H9 (cell line): ENCODE measurements at regions not wholly inside any gene's neighbourhood (a gene's known extent, or its start where the extent isn't known, plus 50 kb on each side); places are given as distances from the start of the nearest gene placed in this dataset.

Experiments
- DNase-seq: peaks from one replicate; pipeline ENCODE4 v3.0.0-alpha.2; 2017
- H2AFZ ChIP-seq: one replicate; pipeline ENCODE4 v1.6.1; 2013; ENCODE audit warnings: mild to moderate bottlenecking, low read length, control low read depth, moderate library complexity
- H2AK5ac ChIP-seq: 2 replicates; pipeline ENCODE4 v1.6.1; 2013; ENCODE audit warnings: low read length, control low read depth, mixed read lengths; ENCODE audit not compliant: insufficient read length
- H2BK120ac ChIP-seq: one replicate; pipeline ENCODE4 v1.6.1; 2013; ENCODE audit warnings: low read depth, mild to moderate bottlenecking, low read length, control low read depth, inconsistent platforms; ENCODE audit not compliant: poor library complexity, severe bottlenecking
- H2BK12ac ChIP-seq: 2 replicates; pipeline ENCODE4 v1.6.1; 2013; ENCODE audit warnings: low read length, control low read depth, mixed read lengths, low read depth; ENCODE audit not compliant: insufficient read length
- H2BK15ac ChIP-seq: 2 replicates; pipeline ENCODE4 v1.6.1; 2013; ENCODE audit warnings: low read depth, low read length, control low read depth
- H2BK20ac ChIP-seq: one replicate; pipeline ENCODE4 v1.6.1; 2013; ENCODE audit warnings: low read depth, mild to moderate bottlenecking, low read length, control low read depth, inconsistent platforms; ENCODE audit not compliant: poor library complexity, severe bottlenecking
- H2BK5ac ChIP-seq: 2 replicates; pipeline ENCODE4 v1.6.1; 2013; ENCODE audit warnings: low read length, control low read depth, mixed read lengths; ENCODE audit not compliant: insufficient read length
- H3K14ac ChIP-seq: 2 replicates; pipeline ENCODE4 v1.6.1; 2013; ENCODE audit warnings: low read length, control low read depth; ENCODE audit not compliant: insufficient read depth
- H3K18ac ChIP-seq: 2 replicates; pipeline ENCODE4 v1.6.1; 2013; ENCODE audit warnings: low read depth, mild to moderate bottlenecking, mixed read lengths, low read length, control low read depth; ENCODE audit not compliant: insufficient read length
- H3K23ac ChIP-seq: 2 replicates; pipeline ENCODE4 v1.6.1; 2013; ENCODE audit warnings: low read length, control low read depth, mixed read lengths, low read depth; ENCODE audit not compliant: insufficient read length
- H3K23me2 ChIP-seq: 2 replicates; pipeline ENCODE4 v1.6.1; 2013; ENCODE audit warnings: low read depth, mild to moderate bottlenecking, mixed read lengths, low read length, control low read depth; ENCODE audit not compliant: insufficient read length, poor library complexity, severe bottlenecking
- H3K27ac ChIP-seq: 2 replicates; pipeline ENCODE4 v1.5.1; 2013; ENCODE audit warnings: low read length, control low read depth, mixed read lengths, low read depth; ENCODE audit not compliant: insufficient read length
- H3K27me3 ChIP-seq: 2 replicates; pipeline ENCODE4 v1.6.1; 2013; ENCODE audit warnings: low read length, control low read depth, inconsistent platforms; ENCODE audit not compliant: insufficient read depth
- H3K4ac ChIP-seq: 2 replicates; pipeline ENCODE4 v1.6.1; 2013; ENCODE audit warnings: low read depth, mild to moderate bottlenecking, control low read depth, inconsistent platforms, low read length, moderate library complexity
- H3K4me1 ChIP-seq: 2 replicates; pipeline ENCODE4 v1.6.1; 2013; ENCODE audit warnings: low read length, control low read depth, inconsistent platforms; ENCODE audit not compliant: insufficient read depth
- H3K4me2 ChIP-seq: 2 replicates; pipeline ENCODE4 v1.6.1; 2013; ENCODE audit warnings: low read length, control low read depth, mixed read lengths; ENCODE audit not compliant: insufficient read length, insufficient read depth
- H3K56ac ChIP-seq: 2 replicates; pipeline ENCODE4 v1.6.1; 2013; ENCODE audit warnings: low read depth, mild to moderate bottlenecking, mixed read lengths, low read length, control low read depth; ENCODE audit not compliant: insufficient read length
- H3K79me1 ChIP-seq: 2 replicates; pipeline ENCODE4 v1.6.1; 2013; ENCODE audit warnings: low read depth, mild to moderate bottlenecking, moderate library complexity, low read length, control low read depth, inconsistent platforms; ENCODE audit not compliant: insufficient read depth, poor library complexity, severe bottlenecking
- H3K79me2 ChIP-seq: 2 replicates; pipeline ENCODE4 v1.6.1; 2013; ENCODE audit warnings: low read length, control low read depth, inconsistent platforms; ENCODE audit not compliant: insufficient read depth
- H3K9ac ChIP-seq: 2 replicates; pipeline ENCODE4 v1.6.1; 2013; ENCODE audit warnings: low read length, control low read depth, mixed read lengths; ENCODE audit not compliant: insufficient read length; ENCODE audit errors: extremely low read depth
- H3K9me3 ChIP-seq: one replicate; pipeline ENCODE4 v1.6.1; 2013; ENCODE audit warnings: low read depth, low read length, inconsistent platforms; ENCODE audit not compliant: control insufficient read depth
- H3T11ph ChIP-seq: one replicate; pipeline ENCODE4 v1.6.1; 2013; ENCODE audit warnings: mild to moderate bottlenecking, low read length, control low read depth, inconsistent platforms
- H4K20me1 ChIP-seq: one replicate; pipeline ENCODE4 v1.6.1; 2013; ENCODE audit not compliant: control insufficient read depth, insufficient read length, insufficient read depth
- H4K5ac ChIP-seq: 2 replicates; pipeline ENCODE4 v1.6.1; 2013; ENCODE audit warnings: low read depth, mild to moderate bottlenecking, mixed read lengths, low read length, control low read depth; ENCODE audit not compliant: insufficient read length
- H4K8ac ChIP-seq: replicated peaks from 2 replicates; pipeline ENCODE4 v1.6.1; 2013; ENCODE audit warnings: low read length, control low read depth, mixed read lengths, low read depth; ENCODE audit not compliant: insufficient read length
- H4K91ac ChIP-seq: 2 replicates; pipeline ENCODE4 v1.6.1; 2013; ENCODE audit warnings: low read depth, mild to moderate bottlenecking, moderate library complexity, mixed read lengths, low read length, control low read depth; ENCODE audit not compliant: insufficient read length
- H3K27ac Mint-ChIP-seq, 3 experiments: 2 replicates in 2 of 3; 3 replicates in 1 of 3; pipeline ENCODE4 v1.8.0; 2020 to 2021; ENCODE audit warnings: mixed read lengths in 3 of 3, mild to moderate bottlenecking in 1 of 3, moderate library complexity in 1 of 3
- H3K27me3 Mint-ChIP-seq: 2 replicates; pipeline ENCODE4 v1.8.0; 2021; ENCODE audit warnings: low read depth, mild to moderate bottlenecking, moderate library complexity, mixed read lengths
- H3K36me3 Mint-ChIP-seq, 3 experiments: 2 replicates in 2 of 3; 3 replicates in 1 of 3; pipeline ENCODE4 v1.8.0; 2020 to 2021; ENCODE audit warnings: low read depth in 3 of 3, mixed read lengths in 3 of 3; ENCODE audit not compliant: insufficient read depth in 1 of 3
- H3K4me1 Mint-ChIP-seq, 2 experiments: 2 replicates each; pipeline ENCODE4 v1.8.0; 2020; ENCODE audit warnings: mixed read lengths in 2 of 2
- H3K4me3 Mint-ChIP-seq, 2 experiments: 2 replicates in 1 of 2; 3 replicates in 1 of 2; pipeline ENCODE4 v1.8.0; 2020 to 2021; ENCODE audit warnings: mild to moderate bottlenecking in 2 of 2, mixed read lengths in 2 of 2, moderate library complexity in 1 of 2
- H3K9me3 Mint-ChIP-seq, 2 experiments: 2 replicates in 1 of 2; 3 replicates in 1 of 2; pipeline ENCODE4 v1.8.0; 2020; ENCODE audit warnings: mild to moderate bottlenecking in 2 of 2, mixed read lengths in 2 of 2, moderate library complexity in 1 of 2
- CTCF ChIP-seq: fragments of 200-600 bp; sonication (generic); conservative IDR thresholded peaks from 3 replicates; pipeline ENCODE4 v1.8.0; 2021; ENCODE audit warnings: antibody characterized with exemption, mild to moderate bottlenecking
- WGBS: extraction: QIAGEN DNeasy Blood & Tissue Kit; methylation state at CpG from one replicate; pipeline ENCODE4 v1.1.7; 2013; ENCODE audit warnings: missing lambda C conversion rate, low lambda C conversion rate, mixed read lengths; ENCODE audit not compliant: insufficient read length; ENCODE audit errors: extremely low coverage; 5-methylcytosine and 5-hydroxymethylcytosine counted together

DNA sequence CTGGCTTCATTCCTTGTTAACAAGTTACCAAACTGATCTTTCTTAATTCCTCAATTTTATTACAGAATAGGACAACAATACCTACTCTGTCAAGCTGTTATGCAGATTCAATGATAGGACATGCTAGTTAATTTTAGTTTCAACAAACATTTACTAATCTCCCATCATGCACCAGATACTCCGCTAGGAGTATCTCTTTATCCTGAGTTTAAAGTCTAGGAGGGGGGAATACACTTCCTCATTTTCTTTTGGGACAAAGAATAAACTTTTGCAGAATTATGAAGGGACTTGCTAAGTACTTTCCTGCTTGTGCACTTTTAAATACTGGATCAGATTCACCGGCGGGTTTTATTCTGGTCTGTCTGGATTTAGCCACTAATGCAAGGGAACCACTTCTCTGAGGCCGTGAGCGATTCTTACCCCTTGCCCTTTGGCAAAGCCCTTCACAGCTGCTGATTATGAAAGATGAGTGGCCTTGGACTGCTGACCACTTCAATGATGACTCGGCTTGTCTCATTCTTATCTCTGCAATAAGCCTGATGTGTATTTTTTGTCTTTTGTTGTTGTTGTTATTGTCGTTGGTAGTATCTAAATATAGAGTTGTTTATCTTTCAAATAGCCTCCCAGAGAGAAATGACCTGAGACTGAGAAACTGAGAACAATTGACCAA is 73.9 kb downstream of the RMI1 start:
- Histone ChIP-seq H4K8ac (no peak overlapping the region), H3K79me1 (no peaks in the 10 kb centered on the region), H3K56ac (no peak overlapping the region), H3K27ac (no peak overlapping the region), H2AFZ (no peak overlapping the region), H3K9ac (no peak overlapping the region), H4K5ac (no peak overlapping the region), H2BK20ac (no peak overlapping the region), H3K14ac (no peak overlapping the region), H3K4me2 (no peak overlapping the region), H3K4ac (no peak overlapping the region), H3K79me2 (no peaks in the 10 kb centered on the region), H3K23ac (no peak overlapping the region), H3T11ph (no peak overlapping the region), H3K27me3 (no peaks in the 10 kb centered on the region), H2BK12ac (no peak overlapping the region), H4K20me1 (no peaks in the 10 kb centered on the region), H2AK5ac (no peak overlapping the region), H2BK120ac (no peak overlapping the region), H2BK15ac (no peak overlapping the region), H2BK5ac (peak overlapping the region; percentile 60), H3K9me3 (no peaks in the 10 kb centered on the region), H3K18ac (no peak overlapping the region), H4K91ac (no peak overlapping the region), H3K4me1 (no peaks in the 10 kb centered on the region; the same call in 1 of the 2 replicates), H3K23me2 (no peaks in the 10 kb centered on the region)
- WGBS: no CpG with 5 or more reads among the region's 7 CpGs
- no peak for DNase-seq
- H3K27ac Mint-ChIP-seq: no peak overlapping the region
- no peak for TF ChIP-seq CTCF
- no peaks in the 10 kb centered on the region for H3K9me3 Mint-ChIP-seq
- peaks cover 1% of the 10 kb centered on the region; the same call in 1 of the 2 replicates for H3K27me3 Mint-ChIP-seq
- no peak overlapping the region for H3K4me3 Mint-ChIP-seq
- no peaks in the 10 kb centered on the region for H3K36me3 Mint-ChIP-seq
- peaks cover 0 to 3% of the 10 kb centered on the region in 2 experiments; a peak in 2 of 4 replicates for H3K4me1 Mint-ChIP-seq
